A673 (cell line): ENCODE measurements at regions not wholly inside any gene's neighbourhood (a gene's known extent, or its start where the extent isn't known, plus 50 kb on each side); places are given as distances from the start of the nearest gene placed in this dataset.

Experiments used
- CTCF ChIP-seq: fragments of 300-800, 200-600 bp; sonication (generic); conservative IDR thresholded peaks from 2 replicates; pipeline ENCODE4 v1.5.1; 2017; ENCODE audit warnings: low read depth, mild to moderate bottlenecking, antibody characterized with exemption, low read length, moderate library complexity, mixed read lengths
- EZH2 ChIP-seq: fragments of 200-600 bp; sonication (generic); IDR thresholded peaks from 2 replicates; pipeline ENCODE4 v1.6.1; 2017; ENCODE audit warnings: borderline replicate concordance, low read depth, mild to moderate bottlenecking, mixed read lengths, antibody characterized with exemption, low read length; ENCODE audit not compliant: poor library complexity, severe bottlenecking

DNA sequence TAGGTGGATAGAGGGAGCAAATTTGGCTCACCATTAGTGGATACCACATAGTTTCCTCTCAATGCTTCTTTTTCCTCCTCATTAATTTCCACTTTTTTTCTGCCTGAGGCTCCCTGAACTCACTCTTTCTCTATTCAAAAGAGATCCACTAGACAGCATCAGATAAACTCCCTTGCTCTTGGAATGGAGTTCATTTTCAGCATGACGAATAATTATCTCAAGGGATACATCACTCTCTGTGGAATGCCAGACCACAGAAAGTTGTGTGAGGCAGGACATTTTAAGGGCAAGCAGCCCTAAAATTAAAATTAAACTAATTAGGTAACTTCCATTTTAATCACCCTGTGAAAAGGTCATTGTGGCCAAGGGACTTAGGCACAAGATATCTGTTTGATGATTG is 1920.1 kb upstream of the CELF4 start:
- TF ChIP-seq EZH2: no peak
- no peak for TF ChIP-seq CTCF
